Effector memory CD4-positive, alpha-beta T cell (primary cell): ENCODE measurements at regions not wholly inside any gene's neighbourhood (a gene's known extent, or its start where the extent isn't known, plus 50 kb on each side); places are given as distances from the start of the nearest gene placed in this dataset.

Experiments used
- DNase-seq, 3 donors: peaks; one replicate each; pipeline ENCODE4 v3.0.0-alpha.2; 2020
- H3K27ac ChIP-seq: 2 replicates; pipeline ENCODE4 v1.7.0; 2013; ENCODE audit warnings: mild to moderate bottlenecking, low read length, moderate library complexity; ENCODE audit not compliant: insufficient read depth, poor library complexity, severe bottlenecking
- H3K27me3 ChIP-seq: replicated peaks from 2 replicates; pipeline ENCODE4 v1.7.0; 2013; ENCODE audit warnings: mild to moderate bottlenecking, low read length; ENCODE audit not compliant: insufficient read depth, control insufficient read depth, poor library complexity, severe bottlenecking
- H3K36me3 ChIP-seq: 2 replicates; pipeline ENCODE4 v1.7.0; 2013; ENCODE audit warnings: mild to moderate bottlenecking, low read length, moderate library complexity; ENCODE audit not compliant: control insufficient read depth, insufficient read depth
- H3K4me1 ChIP-seq: 2 replicates; pipeline ENCODE4 v1.7.0; 2013; ENCODE audit warnings: low read length, mild to moderate bottlenecking; ENCODE audit not compliant: control insufficient read depth, insufficient read depth, poor library complexity, severe bottlenecking
- H3K4me3 ChIP-seq: 2 replicates; pipeline ENCODE4 v1.7.0; 2013; ENCODE audit warnings: low read length, low read depth, mild to moderate bottlenecking; ENCODE audit not compliant: insufficient read depth, poor library complexity, severe bottlenecking
- H3K9me3 ChIP-seq: 2 replicates; pipeline ENCODE4 v1.7.0; 2013; ENCODE audit warnings: mild to moderate bottlenecking, low read length, moderate library complexity; ENCODE audit not compliant: control insufficient read depth

- no peaks in the 10 kb centered on the region for H3K27me3 ChIP-seq
- no peak overlapping the region for H3K27ac ChIP-seq
- H3K9me3 ChIP-seq: no peaks in the 10 kb centered on the region
- peaks cover 24% of the 10 kb centered on the region for H3K4me1 ChIP-seq
- DNase-seq: no peak
- H3K36me3 ChIP-seq: no peaks in the 10 kb centered on the region
- H3K4me3 ChIP-seq: no peak overlapping the region
These were observed 51.0 kb upstream of the OSBPL3 start for GRCh38 chr7:25031007-25031406.
